HEK293T (cell line): ENCODE measurements at regions not wholly inside any gene's neighbourhood (a gene's known extent, or its start where the extent isn't known, plus 50 kb on each side); places are given as distances from the start of the nearest gene placed in this dataset.

Experiments
- BHLHE40 ChIP-seq: fragments of 450-650 bp; IDR thresholded peaks from 2 replicates; pipeline ENCODE4 v1.6.1; 2016; ENCODE audit warnings: mild to moderate bottlenecking, moderate library complexity, borderline replicate concordance
- CTBP1 ChIP-seq: fragments of 450-650 bp; IDR thresholded peaks from 2 replicates; pipeline ENCODE4 v1.6.1; 2016; ENCODE audit warnings: borderline replicate concordance
- FOXM1 ChIP-seq: fragments of 450-650 bp; IDR thresholded peaks from 2 replicates; pipeline ENCODE4 v1.6.1; 2017; ENCODE audit warnings: mild to moderate bottlenecking, borderline replicate concordance
- PKNOX1 ChIP-seq: fragments of 450-650 bp; IDR thresholded peaks from 2 replicates; pipeline ENCODE4 v1.6.1; 2016
- SP1 ChIP-seq: fragments of 450-650 bp; IDR thresholded peaks from 2 replicates; pipeline ENCODE4 v1.6.1; 2017
- SUZ12 ChIP-seq: fragments of 450-650 bp; IDR thresholded peaks from 2 replicates; pipeline ENCODE4 v1.6.1; 2016; ENCODE audit warnings: mild to moderate bottlenecking

- TF ChIP-seq SP1: no peak
- no peak for TF ChIP-seq BHLHE40
- no peak for TF ChIP-seq SUZ12
- no peak for TF ChIP-seq PKNOX1
- TF ChIP-seq FOXM1: no peak
- no peak for TF ChIP-seq CTBP1
These were observed 59.4 kb upstream of the SIAH1 start for GRCh38 chr16:48444574-48444973.
